GM18507 (cell line): ENCODE measurements at regions not wholly inside any gene's neighbourhood (a gene's known extent, or its start where the extent isn't known, plus 50 kb on each side); places are given as distances from the start of the nearest gene placed in this dataset.

ENCODE experiments used
- DNase-seq: peaks from one replicate; pipeline ENCODE4 v3.0.0; 2011; ENCODE audit warnings: low read depth; ENCODE audit not compliant: insufficient read length; ENCODE audit errors: extremely low spot score
- FAIRE-seq: peaks from 2 replicates; lab custom pipeline; 2011; peaks lifted over from hg19 to GRCh38; lab: Jason Lieb, UNC

GRCh38 chr14:87111126-87111525, 881.9 kb downstream of the GALC start:
- FAIRE-seq (no peak), DNase-seq (no peak)

DNA sequence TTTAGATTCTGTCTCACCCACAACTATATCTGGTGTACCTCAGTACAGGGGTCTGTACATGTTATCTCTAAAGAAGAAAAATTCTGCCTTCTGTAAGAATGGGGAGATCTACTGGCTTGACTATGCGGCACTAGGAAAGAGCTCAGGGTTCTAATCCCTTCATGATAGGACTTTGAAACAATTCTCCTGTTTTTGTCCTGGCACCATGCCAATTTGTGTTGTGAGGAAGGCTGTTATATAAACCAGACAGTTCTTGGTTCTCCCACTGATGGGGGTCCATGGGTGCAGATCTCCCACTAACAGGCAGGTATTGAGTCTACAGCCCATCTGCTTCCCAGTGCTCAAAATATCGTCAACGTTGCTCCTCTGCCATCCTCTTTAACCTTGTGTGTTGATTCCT, 883.7 kb downstream of the GALC start:
- FAIRE-seq = no peak

DNA sequence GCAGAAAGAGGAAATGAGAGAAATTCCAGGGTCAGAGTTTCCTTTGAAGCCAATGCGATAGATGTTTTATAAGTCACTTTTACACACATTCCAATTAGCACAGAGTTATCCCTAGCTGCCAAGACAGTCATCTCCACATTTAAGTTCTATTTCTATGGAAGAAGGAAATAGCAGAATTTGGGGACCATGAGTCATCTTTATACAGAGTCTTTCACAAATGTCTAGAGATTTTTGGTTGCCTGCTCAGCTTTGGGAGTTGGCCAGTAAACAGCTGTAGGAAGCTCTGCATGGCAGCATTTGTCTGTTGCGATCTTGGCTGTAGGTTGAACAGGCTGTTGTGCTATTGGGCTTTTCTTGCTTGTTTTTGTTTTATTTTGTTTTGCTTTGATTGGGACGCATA, 884.3 kb downstream of the GALC start:
- FAIRE-seq (no peak), DNase-seq (no peak)

More for the DNA sequence above, 883.7 kb downstream of the GALC start:
- DNase-seq = no peak

- FAIRE-seq (no peak), DNase-seq (no peak)
Measured at GRCh38 chr14:87102811-87103378, 890.1 kb downstream of the GALC start.

- no peak for FAIRE-seq
Measured at GRCh38 chr14:87097015-87097414, 896.0 kb downstream of the GALC start.

DNA sequence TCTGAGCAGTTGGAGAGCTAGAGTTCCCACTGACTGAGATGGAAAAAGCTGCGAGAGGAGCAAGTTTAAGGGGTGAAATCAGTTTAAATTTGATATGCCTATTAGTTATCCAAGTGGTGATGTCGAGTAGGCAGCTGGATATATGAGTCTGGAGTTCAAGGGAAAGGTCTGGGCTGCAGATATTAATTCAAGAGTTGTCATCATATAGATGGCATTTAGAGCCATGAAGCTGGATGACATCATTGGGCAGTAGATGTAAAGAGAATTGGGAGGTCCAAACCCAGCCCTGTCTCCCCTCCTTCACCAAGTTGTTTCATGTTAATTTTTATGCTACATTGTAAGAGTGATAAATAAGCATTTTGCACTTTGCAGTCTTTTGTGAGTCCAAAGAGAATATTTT, 898.1 kb downstream of the GALC start:
- DNase-seq (no peak), FAIRE-seq (no peak)

More at GRCh38 chr14:87097015-87097414, 896.0 kb downstream of the GALC start:
- no peak for DNase-seq

DNA sequence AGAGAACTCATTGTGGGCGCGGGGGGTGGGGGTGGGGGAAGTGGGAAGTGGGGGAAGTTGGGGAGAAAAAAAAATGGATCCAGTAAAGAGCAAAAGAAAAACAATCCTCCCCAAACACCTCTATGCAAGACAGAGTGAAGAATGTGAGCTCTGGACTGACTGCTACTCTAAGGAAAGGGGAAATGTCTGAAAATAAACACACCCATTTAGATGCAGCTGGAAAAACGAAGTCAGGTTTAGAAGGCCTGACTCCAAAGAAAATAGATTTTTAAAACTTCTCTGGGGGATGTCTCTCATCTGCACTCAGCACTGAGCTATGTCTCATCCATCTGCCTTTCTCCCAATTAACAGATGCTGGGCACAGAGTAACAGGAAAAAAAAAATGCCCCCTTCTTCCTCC, 904.4 kb downstream of the GALC start:
- DNase-seq (no peak), FAIRE-seq (no peak)

DNA sequence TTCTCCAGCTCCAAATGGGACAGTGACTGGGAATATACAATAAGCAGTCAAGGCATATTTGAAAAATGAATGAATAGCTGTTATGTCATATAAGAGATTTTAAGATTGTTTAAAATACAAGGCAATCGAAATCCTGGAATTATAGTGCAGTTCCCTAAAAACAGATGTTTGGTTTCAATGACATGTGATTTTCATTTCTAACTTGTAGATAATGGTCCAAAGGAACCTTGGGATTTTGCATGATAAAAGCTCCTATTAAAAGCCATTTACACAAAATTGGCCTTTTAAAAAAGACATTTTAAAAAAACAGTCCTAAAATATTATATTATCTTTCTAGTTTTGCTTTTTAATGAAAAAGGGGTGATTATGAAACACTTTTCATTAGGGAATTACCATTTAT, 905.1 kb downstream of the GALC start:
- FAIRE-seq = no peak
- DNase-seq = no peak

GRCh38 chr14:87084908-87085307, 908.1 kb downstream of the GALC start:
- DNase-seq = no peak
- no peak for FAIRE-seq

DNA sequence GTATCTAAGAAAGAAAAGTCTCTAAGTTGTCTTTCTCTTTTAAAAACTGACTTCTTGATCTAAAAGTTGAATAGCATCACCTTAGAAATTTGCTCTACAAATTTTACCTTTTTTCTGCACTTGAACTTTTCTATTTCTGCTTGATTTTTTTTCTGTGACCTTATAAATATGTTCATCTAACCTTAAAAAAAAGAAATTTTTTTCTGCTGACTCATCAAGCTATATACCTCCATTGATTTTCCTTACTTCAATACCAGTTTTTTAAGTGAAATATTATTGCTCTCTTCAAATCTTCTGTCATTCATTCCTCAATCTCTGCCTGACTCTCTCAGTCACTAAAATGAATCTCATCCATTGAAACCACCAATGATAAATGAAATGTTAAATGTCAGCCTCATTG, 910.1 kb downstream of the GALC start:
- no peak for FAIRE-seq
- no peak for DNase-seq

- no peak for DNase-seq
- no peak for FAIRE-seq
Measured at GRCh38 chr14:87081004-87081403, 912.0 kb downstream of the GALC start.

DNA sequence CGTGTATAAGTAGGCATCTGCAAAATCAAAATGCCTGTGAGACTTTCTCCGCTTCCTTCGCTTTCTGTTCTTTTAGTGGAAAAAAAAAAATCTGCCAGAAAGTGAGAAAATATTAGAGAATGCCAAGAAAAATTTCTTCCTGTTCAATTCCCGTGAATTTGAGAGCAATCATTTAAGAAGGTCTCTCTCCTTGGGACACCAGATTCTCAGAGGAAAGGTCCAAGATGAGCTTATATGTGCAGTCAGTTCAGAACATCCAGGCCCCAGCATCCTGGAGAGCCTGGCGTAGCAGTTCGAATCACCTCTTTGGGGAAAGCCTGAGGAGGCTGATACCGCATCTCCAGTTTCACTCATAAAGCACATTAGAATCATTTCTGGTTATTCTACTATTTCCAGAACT, 912.8 kb downstream of the GALC start:
- no peak for FAIRE-seq
- no peak for DNase-seq

DNA sequence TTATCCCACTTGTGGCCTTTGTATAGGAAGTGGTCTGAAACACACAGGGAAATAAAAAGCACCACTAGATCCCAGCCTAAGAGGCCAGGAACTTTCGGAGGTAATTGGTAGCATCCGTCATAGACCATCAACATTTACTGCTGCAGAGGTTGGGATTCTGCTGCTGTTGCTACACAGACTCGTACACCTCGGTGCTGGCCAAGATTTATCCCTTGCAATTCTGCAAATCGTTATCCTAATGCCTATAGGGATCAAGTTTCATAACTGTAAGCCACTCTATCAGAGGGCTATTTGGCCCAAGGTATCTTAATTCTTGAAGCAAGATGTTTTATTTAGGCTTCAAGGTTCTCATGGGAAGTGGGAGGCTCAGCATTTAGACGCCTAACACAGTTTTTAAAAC, 913.6 kb downstream of the GALC start:
- FAIRE-seq (no peak), DNase-seq (no peak)

GRCh38 chr14:87076922-87077321, 916.1 kb downstream of the GALC start:
- FAIRE-seq (no peak), DNase-seq (no peak)

DNA sequence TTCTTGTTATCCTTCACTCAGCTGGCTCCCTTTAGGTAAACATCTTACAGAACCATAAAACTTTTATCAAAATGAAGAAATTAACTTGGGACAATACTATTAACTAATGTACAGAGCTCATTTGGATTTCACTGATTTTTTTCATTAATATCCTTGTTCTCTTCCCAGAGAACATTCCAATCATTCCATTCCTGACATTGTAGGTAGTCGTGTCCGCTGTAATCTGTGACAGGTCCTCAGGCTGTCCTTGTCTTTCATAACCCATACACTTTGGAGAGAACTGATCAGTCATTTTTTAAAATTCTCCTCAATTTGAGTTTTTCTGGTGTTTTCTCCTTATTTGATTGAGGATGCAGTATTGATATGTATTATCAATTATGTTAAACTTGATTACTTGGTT, 916.8 kb downstream of the GALC start:
- FAIRE-seq (no peak), DNase-seq (no peak)

- FAIRE-seq = no peak
- no peak for DNase-seq
Measured at GRCh38 chr14:87073880-87074570, 919.0 kb downstream of the GALC start.

- no peak for DNase-seq
- FAIRE-seq = no peak
Measured at GRCh38 chr14:87067591-87067990, 925.4 kb downstream of the GALC start.

DNA sequence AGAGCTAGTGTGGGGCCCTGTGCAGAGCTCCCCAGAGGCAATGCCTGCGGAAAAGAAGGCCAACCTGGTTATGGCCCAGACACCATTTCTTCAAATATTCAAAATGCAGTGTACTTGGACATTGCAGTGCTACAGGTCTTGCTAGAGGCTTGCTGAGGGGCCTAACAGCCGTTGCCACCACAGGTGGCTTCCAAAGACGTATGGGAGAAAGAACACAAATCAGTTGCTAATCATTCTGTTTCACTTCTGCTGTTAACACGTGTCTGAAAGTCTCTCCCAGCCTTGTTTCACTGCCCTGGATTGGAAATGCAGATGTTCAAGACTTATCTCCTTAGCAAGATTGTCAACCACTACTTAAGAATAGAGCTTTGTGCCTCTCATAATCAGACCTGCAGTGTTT, 925.9 kb downstream of the GALC start:
- FAIRE-seq (no peak), DNase-seq (no peak)

DNA sequence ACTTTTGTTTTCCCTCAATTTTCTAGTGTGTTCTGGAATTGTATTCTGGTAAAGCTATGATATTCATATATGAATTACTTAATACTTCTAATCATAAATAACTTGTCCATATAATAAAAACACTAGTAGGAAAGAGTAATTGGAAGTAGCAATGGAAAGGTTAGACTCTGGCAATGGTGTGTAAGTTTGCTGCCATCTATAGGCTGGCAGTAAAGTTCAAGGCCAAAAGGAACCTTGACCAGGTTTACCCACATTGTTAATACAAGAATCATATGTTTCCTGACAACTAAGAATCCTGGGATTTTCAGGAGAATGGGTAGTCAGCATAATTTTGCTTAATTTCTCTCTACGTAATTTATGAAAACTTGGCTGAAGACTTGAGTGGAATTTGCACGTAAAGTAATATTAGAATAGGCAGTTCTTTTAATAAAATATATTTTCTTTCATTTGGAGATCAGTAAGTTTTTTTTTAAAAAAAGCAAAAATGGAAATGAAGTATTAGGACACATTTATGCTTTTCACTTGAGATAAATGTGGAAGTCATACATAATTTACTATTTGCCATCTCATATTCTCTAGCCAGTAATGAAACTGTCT, 926.7 kb downstream of the GALC start:
- DNase-seq (no peak), FAIRE-seq (no peak)

DNA sequence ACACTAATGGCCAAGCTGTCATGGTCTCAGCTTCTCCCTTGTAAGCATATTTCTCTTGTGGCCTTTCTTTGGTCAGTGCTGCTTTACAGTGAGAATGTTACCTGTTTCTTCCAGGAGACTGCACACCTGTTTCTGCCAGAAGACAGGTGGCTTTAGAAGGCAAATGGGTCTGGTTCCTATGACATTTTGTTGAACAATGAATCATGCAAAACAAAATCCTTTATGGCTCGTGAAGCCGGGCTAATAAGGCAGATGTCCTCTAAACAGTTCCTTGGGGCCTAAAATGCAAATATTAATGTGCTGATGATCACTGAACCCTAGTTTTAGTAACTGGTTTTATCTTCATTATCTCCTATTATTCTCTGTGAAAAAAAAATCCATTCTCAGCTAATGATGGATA, 927.6 kb downstream of the GALC start:
- DNase-seq (no peak), FAIRE-seq (no peak)

DNA sequence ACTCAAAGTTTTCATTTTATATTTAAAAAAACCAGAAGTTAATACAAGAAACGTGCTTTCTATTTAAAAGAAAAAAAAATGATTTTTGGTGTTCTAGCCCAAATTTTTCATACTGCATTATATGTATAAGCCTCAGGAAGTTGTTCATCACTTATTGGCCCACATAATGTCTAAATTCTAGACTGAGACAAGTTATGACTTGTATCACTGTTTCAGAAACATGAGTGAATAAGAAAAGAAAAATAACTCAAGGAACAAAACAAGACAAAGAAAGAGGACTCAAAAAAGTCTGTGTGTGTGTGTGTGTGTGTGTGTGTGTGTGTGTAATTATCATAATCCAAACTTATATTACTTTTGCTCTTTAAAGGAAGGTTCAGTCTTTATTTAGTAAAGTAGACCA, 929.8 kb downstream of the GALC start:
- FAIRE-seq (no peak), DNase-seq (no peak)
